ENCODE measurements at regions not wholly inside any gene's neighbourhood (a gene's known extent, or its start where the extent isn't known, plus 50 kb on each side); places are given as distances from the start of the nearest gene placed in this dataset.

DNA sequence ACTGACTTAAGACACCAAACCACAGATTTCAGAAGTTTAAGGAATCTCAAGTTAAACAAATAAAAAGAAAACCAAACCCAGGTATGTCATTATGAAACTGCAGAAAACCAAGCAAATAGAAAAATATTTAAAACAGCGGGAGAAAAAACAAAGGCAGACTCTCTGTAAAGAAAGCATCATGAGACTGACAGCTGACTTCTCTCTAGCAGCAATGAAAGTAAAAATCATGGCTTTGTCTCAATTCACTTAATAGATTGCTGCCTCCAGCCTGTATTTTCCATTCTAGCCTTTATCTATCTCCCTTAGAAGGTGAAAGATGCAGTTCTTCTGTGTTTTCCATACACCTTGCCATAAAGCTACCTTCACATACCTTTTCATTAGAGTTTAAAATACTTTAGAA is 131.1 kb upstream of the IPO5 start:
- H3K4me3 Mint-ChIP-seq, result no peak overlapping the region
- no peak overlapping the region for H3K27ac Mint-ChIP-seq
- intact Hi-C loops (cut with micrococcal nuclease), result no loop called here
- CTCF ChIA-PET, result no interaction called here
- peaks cover 11% of the 10 kb centered on the region for H3K27me3 Mint-ChIP-seq
- H3K9me3 Mint-ChIP-seq, result no peaks in the 10 kb centered on the region
- DNase-seq (no peak), ATAC-seq (no peak)
- no peaks in the 10 kb centered on the region for H3K4me1 Mint-ChIP-seq (ENCODE audit: low read depth)
- no peaks in the 10 kb centered on the region for H3K36me3 Mint-ChIP-seq (ENCODE audit: low read depth)
- TF ChIP-seq, protein P1, sequence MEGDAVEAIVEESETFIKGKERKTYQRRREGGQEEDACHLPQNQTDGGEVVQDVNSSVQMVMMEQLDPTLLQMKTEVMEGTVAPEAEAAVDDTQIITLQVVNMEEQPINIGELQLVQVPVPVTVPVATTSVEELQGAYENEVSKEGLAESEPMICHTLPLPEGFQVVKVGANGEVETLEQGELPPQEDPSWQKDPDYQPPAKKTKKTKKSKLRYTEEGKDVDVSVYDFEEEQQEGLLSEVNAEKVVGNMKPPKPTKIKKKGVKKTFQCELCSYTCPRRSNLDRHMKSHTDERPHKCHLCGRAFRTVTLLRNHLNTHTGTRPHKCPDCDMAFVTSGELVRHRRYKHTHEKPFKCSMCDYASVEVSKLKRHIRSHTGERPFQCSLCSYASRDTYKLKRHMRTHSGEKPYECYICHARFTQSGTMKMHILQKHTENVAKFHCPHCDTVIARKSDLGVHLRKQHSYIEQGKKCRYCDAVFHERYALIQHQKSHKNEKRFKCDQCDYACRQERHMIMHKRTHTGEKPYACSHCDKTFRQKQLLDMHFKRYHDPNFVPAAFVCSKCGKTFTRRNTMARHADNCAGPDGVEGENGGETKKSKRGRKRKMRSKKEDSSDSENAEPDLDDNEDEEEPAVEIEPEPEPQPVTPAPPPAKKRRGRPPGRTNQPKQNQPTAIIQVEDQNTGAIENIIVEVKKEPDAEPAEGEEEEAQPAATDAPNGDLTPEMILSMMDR (IDR thresholded peaks at IDR 0.05), result no peak
- POLR2A ChIA-PET, result no interaction called here

DNA sequence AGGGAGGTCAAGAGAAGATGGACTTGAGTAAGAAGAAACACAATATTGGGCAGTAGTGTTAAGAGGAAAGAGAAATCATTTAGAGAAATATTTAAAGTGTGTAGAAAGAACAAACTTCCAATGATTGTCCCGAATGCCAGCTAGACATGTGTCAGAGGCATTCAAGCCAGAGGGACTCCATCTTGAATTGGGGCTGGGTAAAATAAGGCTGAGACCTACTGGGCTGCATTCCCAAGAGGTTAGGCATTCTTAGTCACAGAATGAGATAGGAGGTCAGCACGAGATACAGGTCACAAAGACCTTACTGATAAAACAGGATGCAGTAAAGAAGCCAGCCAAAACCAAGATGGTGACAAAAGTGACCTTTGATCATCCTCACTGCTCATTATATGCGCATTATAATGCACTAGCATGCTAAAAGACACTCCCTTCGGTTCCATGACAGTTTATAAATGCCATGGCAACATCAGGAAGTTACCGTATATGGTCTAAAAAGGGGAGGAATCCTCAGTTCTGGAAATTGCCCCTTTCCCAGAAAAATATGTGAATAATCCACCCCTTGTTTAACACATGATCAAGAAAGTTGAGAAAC is 127.0 kb upstream of the IPO5 start:
- Mint-ChIP-seq H3K27ac (no peak overlapping the region), H3K36me3 (ENCODE audit: low read depth) (no peaks in the 10 kb centered on the region), H3K4me1 (ENCODE audit: low read depth) (no peaks in the 10 kb centered on the region), H3K4me3 (no peak overlapping the region), H3K9me3 (no peaks in the 10 kb centered on the region), H3K27me3 (peaks cover 15% of the 10 kb centered on the region)
- intact Hi-C loops (cut with micrococcal nuclease), result no loop called here
- DNase-seq (no peak), ATAC-seq (no peak)
- TF ChIP-seq, protein P1 (IDR thresholded peaks at IDR 0.05), result no peak
- POLR2A ChIA-PET, result no interaction called here
- CTCF ChIA-PET, result no interaction called here

DNA sequence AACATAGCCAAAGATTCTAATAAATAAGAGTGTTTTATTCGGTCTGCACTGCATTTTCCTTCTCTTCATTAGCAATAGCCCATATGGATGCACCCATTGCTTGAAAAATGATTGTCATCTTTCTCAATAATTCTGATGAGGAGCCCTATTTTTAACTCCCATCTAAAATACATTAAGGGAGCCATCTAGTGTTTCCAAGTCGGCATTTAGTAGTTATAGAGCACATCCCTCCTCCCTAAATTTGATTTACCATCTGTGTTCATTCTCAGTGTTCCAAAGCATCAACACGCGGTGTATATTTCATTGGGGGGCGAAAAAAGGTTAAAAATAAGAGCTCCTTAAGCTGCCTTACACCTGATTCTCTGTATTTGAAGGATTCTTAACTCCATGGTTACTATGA is 119.2 kb upstream of the IPO5 start:
- no peak overlapping the region for H3K4me3 Mint-ChIP-seq
- no peaks in the 10 kb centered on the region for H3K9me3 Mint-ChIP-seq
- TF ChIP-seq, protein P1 (IDR thresholded peaks at IDR 0.05), result no peak
- ChIA-PET POLR2A (no interaction called here), CTCF (no interaction called here)
- no peak overlapping the region for H3K27ac Mint-ChIP-seq
- intact Hi-C loops (cut with micrococcal nuclease), result no loop called here
- DNase-seq, result no peak
- no peaks in the 10 kb centered on the region for H3K36me3 Mint-ChIP-seq (ENCODE audit: low read depth)
- ATAC-seq, result no peak
- H3K27me3 Mint-ChIP-seq, result peaks cover 13% of the 10 kb centered on the region
- H3K4me1 Mint-ChIP-seq (ENCODE audit: low read depth), result no peaks in the 10 kb centered on the region

DNA sequence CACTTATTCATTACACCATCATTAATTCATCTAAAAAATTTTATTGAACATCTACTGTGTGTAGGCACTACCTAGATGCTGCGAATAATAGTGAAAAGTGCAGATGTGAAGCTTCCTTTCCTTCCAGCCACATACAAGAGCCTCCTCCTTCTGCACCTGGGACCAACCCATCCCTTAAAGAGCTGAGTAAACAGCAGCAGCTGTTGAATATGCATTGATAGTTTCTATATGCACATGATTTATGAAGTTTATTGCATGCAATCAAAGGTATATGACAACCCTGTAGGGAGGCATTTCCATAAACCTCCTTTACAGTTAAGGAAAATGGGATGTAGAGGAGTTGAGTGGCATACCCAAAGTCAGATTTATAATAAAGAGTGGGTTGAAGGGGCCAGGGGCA is 110.3 kb upstream of the IPO5 start:
- no peaks in the 10 kb centered on the region for H3K9me3 Mint-ChIP-seq
- no peaks in the 10 kb centered on the region for H3K36me3 Mint-ChIP-seq (ENCODE audit: low read depth)
- H3K4me1 Mint-ChIP-seq (ENCODE audit: low read depth), result no peaks in the 10 kb centered on the region
- no peak overlapping the region for H3K4me3 Mint-ChIP-seq
- no peak overlapping the region for H3K27ac Mint-ChIP-seq
- ChIA-PET CTCF (interaction anchor here (0.9 to 1.1 kb wide), 2 partner anchors 13 kb away, joined by 3 read pairs; no protein-coding TSS in a partner anchor), POLR2A (no interaction called here)
- H3K27me3 Mint-ChIP-seq, result peaks cover 19% of the 10 kb centered on the region
- ATAC-seq (no peak), DNase-seq (no peak)
- intact Hi-C loops (cut with micrococcal nuclease), result no loop called here
- TF ChIP-seq, protein P1 (IDR thresholded peaks at IDR 0.05), result no peak

DNA sequence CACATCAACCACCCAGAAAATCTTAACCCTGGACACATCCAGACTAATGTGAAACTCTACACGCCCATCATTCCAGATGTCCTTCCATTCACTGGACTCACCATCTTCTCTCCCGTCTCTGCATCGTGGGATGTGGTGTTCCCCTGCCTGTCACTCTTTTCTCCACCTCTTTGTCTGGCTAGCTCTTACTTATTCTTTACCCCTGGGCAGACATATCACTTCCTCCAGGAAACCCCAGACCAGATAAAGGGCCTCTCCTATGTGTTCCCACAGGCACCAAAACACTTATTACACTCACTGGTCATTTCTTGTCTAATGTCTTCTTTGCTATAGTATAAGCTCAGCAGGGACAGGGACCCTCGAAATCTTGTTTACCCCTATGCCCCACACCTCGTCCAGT is 109.3 kb upstream of the IPO5 start:
- no peak overlapping the region for H3K4me3 Mint-ChIP-seq
- ChIA-PET POLR2A (no interaction called here), CTCF (interaction anchor here (1.1 kb wide), 1 partner anchor 12 kb away, joined by 3 read pairs; no protein-coding TSS in a partner anchor)
- peaks cover 16% of the 10 kb centered on the region for H3K27me3 Mint-ChIP-seq
- TF ChIP-seq, protein P1 (IDR thresholded peaks at IDR 0.05), result no peak
- no peaks in the 10 kb centered on the region for H3K36me3 Mint-ChIP-seq (ENCODE audit: low read depth)
- ATAC-seq, result no peak
- intact Hi-C loops (cut with micrococcal nuclease), result no loop called here
- DNase-seq, result no peak
- H3K9me3 Mint-ChIP-seq, result no peaks in the 10 kb centered on the region
- H3K27ac Mint-ChIP-seq, result no peak overlapping the region
- H3K4me1 Mint-ChIP-seq (ENCODE audit: low read depth), result peaks cover under 1% of the 10 kb centered on the region
